ENCODE measurements at regions not wholly inside any gene's neighbourhood (a gene's known extent, or its start where the extent isn't known, plus 50 kb on each side); places are given as distances from the start of the nearest gene placed in this dataset.
"Not testable (repeated sequence)": the region's sequence is repeated elsewhere in the genome, so short reads cannot be mapped to it uniquely, and the experiment has no call there.

GRCh38 chr4:4047202-4047601 lies 179.5 kb downstream of the OTOP1 start:
- TF ChIP-seq POLR2A, CTCF, EP300, POLR2AphosphoS5 (IDR thresholded peaks at IDR 0.05): not testable (repeated sequence)
